ENCODE measurements at regions not wholly inside any gene's neighbourhood (a gene's known extent, or its start where the extent isn't known, plus 50 kb on each side); places are given as distances from the start of the nearest gene placed in this dataset.

DNA sequence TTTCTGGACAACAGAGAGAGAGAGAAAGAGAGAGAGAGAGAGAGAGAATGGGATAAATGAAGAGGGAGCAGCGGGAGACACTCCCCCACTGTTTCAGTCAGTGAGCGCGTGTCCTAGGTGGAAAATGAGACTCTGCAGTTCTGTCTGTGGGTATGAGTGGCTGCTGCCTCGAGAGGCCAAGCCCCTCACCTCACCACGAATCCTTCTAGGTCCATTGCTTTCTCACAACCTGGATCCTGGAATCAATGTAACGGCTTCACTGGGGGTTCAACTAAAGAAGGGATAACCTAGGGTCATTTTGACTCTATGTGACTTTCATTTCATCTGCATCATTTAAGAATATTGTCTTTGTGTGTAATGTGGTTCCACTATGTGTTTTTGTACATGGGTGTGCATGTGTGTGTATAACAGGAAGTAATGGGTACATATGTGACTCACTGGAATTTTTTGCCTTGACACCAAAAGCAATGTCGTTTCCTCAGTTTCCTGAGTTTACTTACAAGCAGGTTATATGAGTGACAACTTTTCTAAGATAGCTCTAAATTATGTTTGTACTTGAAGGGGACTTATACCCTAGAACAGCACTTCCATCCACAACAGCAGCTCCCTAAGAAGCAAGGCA lies 221.4 kb upstream of the TRIB2 start:
- H3K4me3 Mint-ChIP-seq (ENCODE audit: unreplicated experiment) = no peak overlapping the region
- no peak overlapping the region for H3K27ac Mint-ChIP-seq (ENCODE audit: unreplicated experiment)
- no peaks in the 10 kb centered on the region for H3K4me1 Mint-ChIP-seq (ENCODE audit: low read depth, unreplicated experiment)

DNA sequence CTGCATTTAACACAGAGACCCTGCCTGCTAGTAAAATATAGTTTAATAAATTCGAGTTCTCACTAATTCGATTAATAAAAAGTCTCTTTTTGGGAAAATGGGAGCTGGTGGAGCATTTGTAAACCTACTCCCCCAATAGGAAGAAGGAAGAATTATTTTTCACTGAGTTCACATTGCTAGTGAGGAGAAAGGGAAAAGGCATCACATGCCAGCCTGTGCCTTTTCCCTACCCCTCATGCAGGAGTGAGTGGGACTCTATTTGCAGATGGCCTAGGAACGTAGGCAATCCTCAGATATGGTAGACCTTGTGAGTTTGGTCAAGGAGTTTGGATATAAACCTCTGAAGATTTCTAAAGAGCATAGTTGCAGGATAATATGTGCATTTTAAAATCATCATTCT lies 218.4 kb upstream of the TRIB2 start:
- no peaks in the 10 kb centered on the region for H3K4me1 Mint-ChIP-seq (ENCODE audit: low read depth, unreplicated experiment)
- DNase-seq = no peak
- no peaks in the 10 kb centered on the region for H3K27me3 Mint-ChIP-seq (ENCODE audit: unreplicated experiment)
- H3K36me3 Mint-ChIP-seq (ENCODE audit: unreplicated experiment) = no peaks in the 10 kb centered on the region
- no peak overlapping the region for H3K27ac Mint-ChIP-seq (ENCODE audit: unreplicated experiment)
- TF ChIP-seq, protein P1, sequence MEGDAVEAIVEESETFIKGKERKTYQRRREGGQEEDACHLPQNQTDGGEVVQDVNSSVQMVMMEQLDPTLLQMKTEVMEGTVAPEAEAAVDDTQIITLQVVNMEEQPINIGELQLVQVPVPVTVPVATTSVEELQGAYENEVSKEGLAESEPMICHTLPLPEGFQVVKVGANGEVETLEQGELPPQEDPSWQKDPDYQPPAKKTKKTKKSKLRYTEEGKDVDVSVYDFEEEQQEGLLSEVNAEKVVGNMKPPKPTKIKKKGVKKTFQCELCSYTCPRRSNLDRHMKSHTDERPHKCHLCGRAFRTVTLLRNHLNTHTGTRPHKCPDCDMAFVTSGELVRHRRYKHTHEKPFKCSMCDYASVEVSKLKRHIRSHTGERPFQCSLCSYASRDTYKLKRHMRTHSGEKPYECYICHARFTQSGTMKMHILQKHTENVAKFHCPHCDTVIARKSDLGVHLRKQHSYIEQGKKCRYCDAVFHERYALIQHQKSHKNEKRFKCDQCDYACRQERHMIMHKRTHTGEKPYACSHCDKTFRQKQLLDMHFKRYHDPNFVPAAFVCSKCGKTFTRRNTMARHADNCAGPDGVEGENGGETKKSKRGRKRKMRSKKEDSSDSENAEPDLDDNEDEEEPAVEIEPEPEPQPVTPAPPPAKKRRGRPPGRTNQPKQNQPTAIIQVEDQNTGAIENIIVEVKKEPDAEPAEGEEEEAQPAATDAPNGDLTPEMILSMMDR (IDR thresholded peaks at IDR 0.05; ENCODE audit: partially characterized antibody, unreplicated experiment) = no peak
- no peak overlapping the region for H3K4me3 Mint-ChIP-seq (ENCODE audit: unreplicated experiment)
- H3K9me3 Mint-ChIP-seq (ENCODE audit: unreplicated experiment) = no peaks in the 10 kb centered on the region

More for the DNA sequence above, 221.4 kb upstream of the TRIB2 start:
- TF ChIP-seq, protein P1 (IDR thresholded peaks at IDR 0.05; ENCODE audit: partially characterized antibody, unreplicated experiment) = no peak
- Mint-ChIP-seq H3K9me3 (ENCODE audit: unreplicated experiment) (no peaks in the 10 kb centered on the region), H3K36me3 (ENCODE audit: unreplicated experiment) (no peaks in the 10 kb centered on the region), H3K27me3 (ENCODE audit: unreplicated experiment) (no peaks in the 10 kb centered on the region)
- DNase-seq = no peak

DNA sequence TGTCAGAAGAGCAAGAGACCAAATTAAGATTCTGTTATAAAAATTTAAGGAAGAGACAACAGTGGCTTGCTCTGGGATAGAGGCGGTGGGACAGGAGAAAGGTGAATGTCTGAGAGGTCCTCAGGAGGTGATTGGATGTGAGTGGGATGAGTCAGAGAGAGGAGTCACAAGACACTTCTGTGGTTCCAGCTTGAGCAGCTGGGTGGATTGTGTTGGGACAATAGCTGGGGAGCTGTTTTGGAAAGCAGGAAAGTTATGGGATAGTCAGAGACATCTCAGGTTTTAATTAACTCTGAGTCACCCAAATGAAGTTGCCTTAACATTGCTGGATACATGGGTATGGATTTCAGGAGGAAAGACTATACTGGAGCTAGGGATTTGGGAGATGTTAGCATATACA lies 218.0 kb upstream of the TRIB2 start:
- H3K27ac Mint-ChIP-seq (ENCODE audit: unreplicated experiment) = no peak overlapping the region
- H3K4me1 Mint-ChIP-seq (ENCODE audit: low read depth, unreplicated experiment) = no peaks in the 10 kb centered on the region
- H3K4me3 Mint-ChIP-seq (ENCODE audit: unreplicated experiment) = no peak overlapping the region
- no peak for DNase-seq
- H3K9me3 Mint-ChIP-seq (ENCODE audit: unreplicated experiment) = no peaks in the 10 kb centered on the region
- H3K27me3 Mint-ChIP-seq (ENCODE audit: unreplicated experiment) = no peaks in the 10 kb centered on the region
- TF ChIP-seq, protein P1 (IDR thresholded peaks at IDR 0.05; ENCODE audit: partially characterized antibody, unreplicated experiment) = no peak
- no peaks in the 10 kb centered on the region for H3K36me3 Mint-ChIP-seq (ENCODE audit: unreplicated experiment)

DNA sequence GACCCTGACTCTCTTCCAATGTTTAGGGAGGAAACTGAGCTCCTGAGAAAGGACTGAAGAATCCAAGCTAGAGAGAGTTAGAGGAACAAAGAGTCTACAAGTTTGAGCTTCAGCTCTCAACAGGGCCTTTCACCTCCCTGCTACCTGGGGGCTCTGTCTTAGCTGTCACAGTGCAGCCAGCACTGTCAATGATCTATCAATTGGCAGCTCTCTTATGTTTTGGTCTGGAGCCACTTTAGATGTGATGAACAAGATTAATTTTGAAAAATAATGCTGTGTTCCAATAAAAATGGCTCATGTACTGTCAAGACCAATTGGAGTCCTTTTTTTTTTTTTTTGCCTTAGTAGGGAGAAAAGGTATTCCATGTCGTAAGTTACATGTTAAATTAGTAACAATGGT lies 215.8 kb upstream of the TRIB2 start:
- H3K4me3 Mint-ChIP-seq (ENCODE audit: unreplicated experiment) = no peak overlapping the region
- H3K27me3 Mint-ChIP-seq (ENCODE audit: unreplicated experiment) = no peaks in the 10 kb centered on the region
- H3K36me3 Mint-ChIP-seq (ENCODE audit: unreplicated experiment) = no peaks in the 10 kb centered on the region
- H3K4me1 Mint-ChIP-seq (ENCODE audit: low read depth, unreplicated experiment) = no peaks in the 10 kb centered on the region
- H3K27ac Mint-ChIP-seq (ENCODE audit: unreplicated experiment) = no peak overlapping the region
- TF ChIP-seq, protein P1 (IDR thresholded peaks at IDR 0.05; ENCODE audit: partially characterized antibody, unreplicated experiment) = no peak
- DNase-seq = no peak
- H3K9me3 Mint-ChIP-seq (ENCODE audit: unreplicated experiment) = no peaks in the 10 kb centered on the region

DNA sequence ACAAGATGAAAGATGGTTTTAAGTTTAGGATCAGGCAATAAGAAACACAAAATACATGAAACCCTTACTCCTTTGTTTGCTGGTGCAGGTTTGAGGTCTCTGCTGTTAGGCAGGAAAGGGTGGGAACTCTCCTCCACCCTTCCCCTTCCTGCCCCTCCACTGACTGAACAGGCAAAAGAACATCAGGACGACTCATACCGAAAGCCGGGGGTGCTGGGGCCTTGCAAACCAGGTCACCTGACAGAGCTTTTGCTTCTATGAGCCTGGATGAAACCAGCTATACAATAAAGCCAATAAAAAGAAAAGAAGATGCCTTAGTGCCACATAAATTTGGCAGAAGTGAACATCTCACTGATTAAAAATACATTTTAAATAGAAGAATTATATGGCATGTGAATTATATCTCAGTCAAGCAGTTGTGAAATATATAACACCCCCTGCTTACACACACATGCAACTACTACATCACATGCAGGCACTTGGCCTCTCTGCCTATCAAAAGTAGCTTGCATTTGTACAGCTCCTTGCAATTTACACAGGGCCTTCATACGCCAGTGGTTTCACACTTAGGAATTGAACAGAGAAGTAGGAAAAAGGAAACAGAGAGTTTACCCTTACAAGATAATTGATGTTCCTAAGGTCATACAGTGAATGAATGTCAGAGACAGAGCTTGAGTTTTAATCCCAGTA lies 215.1 kb upstream of the TRIB2 start:
- no peaks in the 10 kb centered on the region for H3K4me1 Mint-ChIP-seq (ENCODE audit: low read depth, unreplicated experiment)
- H3K27me3 Mint-ChIP-seq (ENCODE audit: unreplicated experiment) = no peaks in the 10 kb centered on the region
- H3K27ac Mint-ChIP-seq (ENCODE audit: unreplicated experiment) = no peak overlapping the region
- H3K4me3 Mint-ChIP-seq (ENCODE audit: unreplicated experiment) = no peak overlapping the region
- H3K9me3 Mint-ChIP-seq (ENCODE audit: unreplicated experiment) = no peaks in the 10 kb centered on the region
- TF ChIP-seq, protein P1 (IDR thresholded peaks at IDR 0.05; ENCODE audit: partially characterized antibody, unreplicated experiment) = no peak
- DNase-seq = no peak
- no peaks in the 10 kb centered on the region for H3K36me3 Mint-ChIP-seq (ENCODE audit: unreplicated experiment)
